ENCODE measurements at regions not wholly inside any gene's neighbourhood (a gene's known extent, or its start where the extent isn't known, plus 50 kb on each side); places are given as distances from the start of the nearest gene placed in this dataset.

DNA sequence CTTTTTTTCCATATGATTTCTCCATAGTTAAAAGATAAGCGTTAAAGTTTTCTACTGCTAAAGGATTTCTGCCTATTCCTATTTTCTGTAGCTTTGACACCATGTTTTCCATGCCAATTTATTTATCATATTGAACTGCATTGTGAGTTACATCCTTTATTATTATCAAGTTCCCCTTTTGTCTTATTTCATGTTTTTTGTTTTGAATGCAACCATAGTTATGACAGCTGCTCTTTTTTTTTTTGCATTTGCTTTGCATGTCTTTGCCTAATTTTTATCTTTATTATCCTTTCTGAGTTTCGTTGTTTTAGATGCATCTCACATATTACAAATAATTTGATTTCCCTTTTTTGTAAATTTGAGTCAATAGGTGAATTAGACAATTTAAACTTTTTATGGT, 161.5 kb downstream of the DEPDC1B start:
- BruUV-seq (replicated peaks): no TSS peak
- CTCF ChIA-PET: no interaction called here

DNA sequence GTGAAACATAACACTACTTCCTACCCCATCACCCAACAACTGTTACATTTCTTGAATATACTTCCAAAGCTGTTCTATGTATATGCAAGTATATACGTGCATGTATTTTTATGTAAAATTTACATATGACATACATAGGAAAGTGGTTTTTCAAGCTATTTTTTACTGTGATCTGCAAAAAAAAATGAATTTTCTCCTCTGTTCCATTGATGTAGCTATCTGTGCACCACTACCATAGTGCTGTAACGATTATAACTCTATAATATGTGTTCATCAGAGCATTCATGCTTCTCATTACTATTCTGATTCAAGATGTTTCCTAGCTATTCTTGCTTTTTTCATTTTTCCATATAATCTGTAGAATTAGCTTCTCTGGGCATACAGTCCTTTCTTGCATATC, 164.0 kb downstream of the DEPDC1B start:
- peaks cover 8% of the 10 kb centered on the region for H3K9me3 ChIP-seq
- H3K4me1 Mint-ChIP-seq (ENCODE audit: low read depth, unreplicated experiment): no peaks in the 10 kb centered on the region
- TF ChIP-seq, protein P1, sequence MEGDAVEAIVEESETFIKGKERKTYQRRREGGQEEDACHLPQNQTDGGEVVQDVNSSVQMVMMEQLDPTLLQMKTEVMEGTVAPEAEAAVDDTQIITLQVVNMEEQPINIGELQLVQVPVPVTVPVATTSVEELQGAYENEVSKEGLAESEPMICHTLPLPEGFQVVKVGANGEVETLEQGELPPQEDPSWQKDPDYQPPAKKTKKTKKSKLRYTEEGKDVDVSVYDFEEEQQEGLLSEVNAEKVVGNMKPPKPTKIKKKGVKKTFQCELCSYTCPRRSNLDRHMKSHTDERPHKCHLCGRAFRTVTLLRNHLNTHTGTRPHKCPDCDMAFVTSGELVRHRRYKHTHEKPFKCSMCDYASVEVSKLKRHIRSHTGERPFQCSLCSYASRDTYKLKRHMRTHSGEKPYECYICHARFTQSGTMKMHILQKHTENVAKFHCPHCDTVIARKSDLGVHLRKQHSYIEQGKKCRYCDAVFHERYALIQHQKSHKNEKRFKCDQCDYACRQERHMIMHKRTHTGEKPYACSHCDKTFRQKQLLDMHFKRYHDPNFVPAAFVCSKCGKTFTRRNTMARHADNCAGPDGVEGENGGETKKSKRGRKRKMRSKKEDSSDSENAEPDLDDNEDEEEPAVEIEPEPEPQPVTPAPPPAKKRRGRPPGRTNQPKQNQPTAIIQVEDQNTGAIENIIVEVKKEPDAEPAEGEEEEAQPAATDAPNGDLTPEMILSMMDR (IDR thresholded peaks at IDR 0.05; ENCODE audit: insufficient read depth in 1 of 2, low read depth in 1 of 2, low read length in 1 of 2, severe bottlenecking in 1 of 2, unreplicated experiment in 1 of 2): no peak
- no peak for DNase-seq
- H3K27ac Mint-ChIP-seq (ENCODE audit: unreplicated experiment): no peak overlapping the region
- H3K9me3 Mint-ChIP-seq (ENCODE audit: unreplicated experiment): no peaks in the 10 kb centered on the region
- peaks cover 5% of the 10 kb centered on the region for H3K27me3 Mint-ChIP-seq (ENCODE audit: insufficient read depth, unreplicated experiment)
- H3K36me3 ChIP-seq (ENCODE audit: control insufficient read depth, insufficient read depth, low read length): no peaks in the 10 kb centered on the region
- no peaks in the 10 kb centered on the region for H3K27me3 ChIP-seq (replicated peaks; ENCODE audit: control insufficient read depth, insufficient read depth, low read length)
- ChIA-PET POLR2A (no interaction called here), CTCF (no interaction called here)
- H3K4me3 Mint-ChIP-seq (ENCODE audit: unreplicated experiment): no peak overlapping the region
- intact Hi-C loops (cut with micrococcal nuclease; ENCODE audit: unreplicated experiment): no loop called here
- H3K4me3 ChIP-seq (ENCODE audit: low read depth, low read length): no peak overlapping the region
- BruUV-seq (replicated peaks): no TSS peak
- H3K36me3 Mint-ChIP-seq (ENCODE audit: insufficient read depth, unreplicated experiment): no peaks in the 10 kb centered on the region
- H3K4me1 ChIP-seq: no peaks in the 10 kb centered on the region

More for the DNA sequence above, 161.5 kb downstream of the DEPDC1B start:
- H3K9me3 ChIP-seq: peaks cover 7% of the 10 kb centered on the region
- H3K4me1 ChIP-seq: peaks cover 15% of the 10 kb centered on the region; the same call in 1 of the 2 replicates
- H3K4me3 ChIP-seq (ENCODE audit: low read depth, low read length): no peak overlapping the region
- Mint-ChIP-seq H3K9me3 (ENCODE audit: unreplicated experiment) (no peaks in the 10 kb centered on the region), H3K36me3 (ENCODE audit: insufficient read depth, unreplicated experiment) (no peaks in the 10 kb centered on the region), H3K4me3 (ENCODE audit: unreplicated experiment) (no peak overlapping the region), H3K27me3 (ENCODE audit: insufficient read depth, unreplicated experiment) (peaks cover 5% of the 10 kb centered on the region), H3K27ac (ENCODE audit: unreplicated experiment) (no peak overlapping the region), H3K4me1 (ENCODE audit: low read depth, unreplicated experiment) (peaks cover 17% of the 10 kb centered on the region)
- intact Hi-C loops (cut with micrococcal nuclease; ENCODE audit: unreplicated experiment): no loop called here
- DNase-seq: no peak
- no peaks in the 10 kb centered on the region for H3K36me3 ChIP-seq (ENCODE audit: control insufficient read depth, insufficient read depth, low read length)
- no peaks in the 10 kb centered on the region for H3K27me3 ChIP-seq (replicated peaks; ENCODE audit: control insufficient read depth, insufficient read depth, low read length)
- TF ChIP-seq, protein P1 (IDR thresholded peaks at IDR 0.05; ENCODE audit: insufficient read depth in 1 of 2, low read depth in 1 of 2, low read length in 1 of 2, severe bottlenecking in 1 of 2, unreplicated experiment in 1 of 2): no peak
- POLR2A ChIA-PET: no interaction called here

DNA sequence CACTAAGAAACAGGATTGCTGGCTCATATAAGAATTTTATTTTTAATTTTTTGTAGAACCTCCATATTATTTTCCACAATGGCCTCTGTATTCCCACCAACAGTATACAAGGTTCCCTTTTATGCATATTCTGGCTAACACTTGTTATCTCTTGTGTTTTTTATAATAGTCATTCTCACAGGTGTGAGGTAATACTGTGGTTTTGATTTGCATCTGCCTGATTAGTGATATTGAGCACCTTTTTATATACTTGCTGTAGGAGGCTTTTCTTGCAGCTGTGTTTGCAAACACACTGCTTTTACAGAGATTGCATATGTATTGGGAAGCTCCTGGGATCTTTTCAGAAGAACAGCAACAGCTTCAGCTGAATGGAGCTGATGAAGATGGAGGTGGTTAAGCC, 164.8 kb downstream of the DEPDC1B start:
- no peak overlapping the region for H3K4me3 Mint-ChIP-seq (ENCODE audit: unreplicated experiment)
- intact Hi-C loops (cut with micrococcal nuclease; ENCODE audit: unreplicated experiment): no loop called here
- Histone ChIP-seq H3K4me3 (ENCODE audit: low read depth, low read length) (no peak overlapping the region), H3K9me3 (peaks cover 10% of the 10 kb centered on the region), H3K4me1 (no peaks in the 10 kb centered on the region), H3K27me3 (replicated peaks; ENCODE audit: control insufficient read depth, insufficient read depth, low read length) (no peaks in the 10 kb centered on the region), H3K36me3 (ENCODE audit: control insufficient read depth, insufficient read depth, low read length) (no peaks in the 10 kb centered on the region)
- no peaks in the 10 kb centered on the region for H3K9me3 Mint-ChIP-seq (ENCODE audit: unreplicated experiment)
- ChIA-PET CTCF (no interaction called here), POLR2A (no interaction called here)
- no peak overlapping the region for H3K27ac Mint-ChIP-seq (ENCODE audit: unreplicated experiment)
- no TSS peak for BruUV-seq (replicated peaks)
- no peaks in the 10 kb centered on the region for H3K36me3 Mint-ChIP-seq (ENCODE audit: insufficient read depth, unreplicated experiment)
- H3K27me3 Mint-ChIP-seq (ENCODE audit: insufficient read depth, unreplicated experiment): peaks cover 5% of the 10 kb centered on the region
- H3K4me1 Mint-ChIP-seq (ENCODE audit: low read depth, unreplicated experiment): no peaks in the 10 kb centered on the region
- no peak for DNase-seq
- TF ChIP-seq, protein P1 (IDR thresholded peaks at IDR 0.05; ENCODE audit: insufficient read depth in 1 of 2, low read depth in 1 of 2, low read length in 1 of 2, severe bottlenecking in 1 of 2, unreplicated experiment in 1 of 2): no peak
